GM18858 (cell line): ENCODE measurements at regions not wholly inside any gene's neighbourhood (a gene's known extent, or its start where the extent isn't known, plus 50 kb on each side); places are given as distances from the start of the nearest gene placed in this dataset.
"Not testable (repeated sequence)": the region's sequence is repeated elsewhere in the genome, so short reads cannot be mapped to it uniquely, and the experiment has no call there.

Experiments
- ATAC-seq: cut with Tn5 transposase; IDR thresholded peaks from one replicate; pipeline ENCODE4 v1.9.1; 2021; ENCODE audit not compliant: unreplicated experiment

GRCh38 chr7:45259966-45260646 lies 102.5 kb downstream of the RAMP3 start:
- no peak for ATAC-seq

GRCh38 chr7:45267262-45267661 lies 109.7 kb downstream of the RAMP3 start:
- no peak for ATAC-seq

- no peak for ATAC-seq
Observed at GRCh38 chr7:45268013-45268412, 110.4 kb downstream of the RAMP3 start.

GRCh38 chr7:45269192-45269591 lies 111.6 kb downstream of the RAMP3 start:
- no peak for ATAC-seq

- no peak for ATAC-seq
Observed at GRCh38 chr7:45278763-45279398, 121.3 kb downstream of the RAMP3 start.

- not testable (repeated sequence) for ATAC-seq
Observed at GRCh38 chr7:45289611-45290010, 132.0 kb downstream of the RAMP3 start.

- ATAC-seq: no peak
Observed at GRCh38 chr7:45290880-45291279, 133.3 kb downstream of the RAMP3 start.

GRCh38 chr7:45292481-45292880 lies 134.9 kb downstream of the RAMP3 start:
- no peak for ATAC-seq

- ATAC-seq: no peak
Observed at GRCh38 chr7:45293295-45293942, 135.8 kb downstream of the RAMP3 start.

- no peak for ATAC-seq
Observed at GRCh38 chr7:45294559-45294958, 137.0 kb downstream of the RAMP3 start.

- no peak for ATAC-seq
Observed at GRCh38 chr7:45295222-45295621, 137.6 kb downstream of the RAMP3 start.

GRCh38 chr7:45296748-45297147 lies 139.2 kb downstream of the RAMP3 start:
- ATAC-seq: no peak

GRCh38 chr7:45306752-45307305 lies 149.2 kb downstream of the RAMP3 start:
- no peak for ATAC-seq

- no peak for ATAC-seq
Observed at GRCh38 chr7:45311597-45311996, 154.0 kb downstream of the RAMP3 start.

- ATAC-seq: not testable (repeated sequence)
Observed at GRCh38 chr7:45315512-45315911, 157.9 kb downstream of the RAMP3 start.

GRCh38 chr7:45324683-45325237 lies 167.2 kb downstream of the RAMP3 start:
- ATAC-seq: no peak

GRCh38 chr7:45325378-45325777 lies 167.8 kb downstream of the RAMP3 start:
- no peak for ATAC-seq

GRCh38 chr7:45328403-45328981 lies 170.9 kb downstream of the RAMP3 start:
- ATAC-seq: no peak

- no peak for ATAC-seq
Observed at GRCh38 chr7:45331563-45331962, 174.0 kb downstream of the RAMP3 start.

- ATAC-seq: not testable (repeated sequence)
Observed at GRCh38 chr7:45335024-45335423, 177.4 kb downstream of the RAMP3 start.

- no peak for ATAC-seq
Observed at GRCh38 chr7:45342236-45342635, 184.6 kb downstream of the RAMP3 start.
